AG04449 (cell line): ENCODE measurements at regions not wholly inside any gene's neighbourhood (a gene's known extent, or its start where the extent isn't known, plus 50 kb on each side); places are given as distances from the start of the nearest gene placed in this dataset.
A peak's percentile ranks its signal among the peaks of the same experiment; 100 is the strongest.

Experiments used
- CTCF ChIA-PET: fragments of 350-600 bp; formaldehyde crosslinking; extraction: SDS; loops from one replicate; lab custom pipeline; 2021; ENCODE audit warnings: antibody characterized with exemption; lab: Yijun Ruan, JAX
- POLR2A ChIA-PET: fragments of 400-600, 350-600 bp; formaldehyde crosslinking; extraction: SDS; loops from one replicate; lab custom pipeline; 2020; ENCODE audit warnings: antibody characterized with exemption, inconsistent platforms; lab: Yijun Ruan, JAX
- DNase-seq: peaks from one replicate; pipeline ENCODE4 v3.0.0-alpha.2; 2010; ENCODE audit warnings: low read depth, low spot score
- H3K4me3 ChIP-seq: 2 replicates; pipeline ENCODE4 v1.5.1; 2011; ENCODE audit warnings: low read depth, mild to moderate bottlenecking, control low read depth, low read length
- CTCF ChIP-seq: IDR thresholded peaks from one replicate; pipeline ENCODE4 v1.5.1; 2011; ENCODE audit warnings: mild to moderate bottlenecking, moderate library complexity, low read length, control low read depth, inconsistent platforms; ENCODE audit not compliant: insufficient read depth; ENCODE audit errors: missing control alignments

- no peak overlapping the region for H3K4me3 ChIP-seq
- no peak for DNase-seq
- POLR2A ChIA-PET: no interaction called here
- TF ChIP-seq CTCF: peak; percentile 40
- CTCF ChIA-PET: interaction anchor here (0.9 to 1.1 kb wide), 2 partner anchors 11 to 63 kb away, joined by 3 to 5 read pairs; no protein-coding TSS in a partner anchor
These were observed 78.6 kb upstream of the FAM9A start for GRCh38 chrX:8879750-8880149.

GRCh38 chrX:8873956-8874355 is 72.8 kb upstream of the FAM9A start:
- CTCF ChIA-PET: no interaction called here
- no peak overlapping the region for H3K4me3 ChIP-seq
- POLR2A ChIA-PET: no interaction called here

GRCh38 chrX:8873102-8873501 is 71.9 kb upstream of the FAM9A start:
- H3K4me3 ChIP-seq: no peak overlapping the region
- no peak for TF ChIP-seq CTCF
- ChIA-PET POLR2A (no interaction called here), CTCF (no interaction called here)
- no peak for DNase-seq

More at GRCh38 chrX:8873956-8874355, 72.8 kb upstream of the FAM9A start:
- TF ChIP-seq CTCF: no peak
- DNase-seq: no peak

- TF ChIP-seq CTCF: no peak
- POLR2A ChIA-PET: no interaction called here
- no peak for DNase-seq
- H3K4me3 ChIP-seq: no peak overlapping the region
- CTCF ChIA-PET: no interaction called here
These were observed 69.2 kb upstream of the FAM9A start for GRCh38 chrX:8870411-8870810.

GRCh38 chrX:8869812-8870211 is 68.6 kb upstream of the FAM9A start:
- no peak overlapping the region for H3K4me3 ChIP-seq
- ChIA-PET POLR2A (no interaction called here), CTCF (interaction anchor here (1.2 to 1.7 kb wide), 3 partner anchors 8 to 21 kb away, joined by 3 to 5 read pairs (median 4); no protein-coding TSS in a partner anchor)
- DNase-seq: no peak
- no peak for TF ChIP-seq CTCF

GRCh38 chrX:8868906-8869305 is 67.7 kb upstream of the FAM9A start:
- H3K4me3 ChIP-seq: no peak overlapping the region
- no peak for TF ChIP-seq CTCF
- POLR2A ChIA-PET: no interaction called here
- no peak for DNase-seq
- CTCF ChIA-PET: interaction anchor here (1.0 to 1.7 kb wide), 5 partner anchors 9 to 842 kb away, joined by 3 to 5 read pairs (median 3); no protein-coding TSS in a partner anchor
